GM18517 (cell line): ENCODE measurements at regions not wholly inside any gene's neighbourhood (a gene's known extent, or its start where the extent isn't known, plus 50 kb on each side); places are given as distances from the start of the nearest gene placed in this dataset.
"Not testable (repeated sequence)": the region's sequence is repeated elsewhere in the genome, so short reads cannot be mapped to it uniquely, and the experiment has no call there.

Experiments
- ATAC-seq: cut with Tn5 transposase; IDR thresholded peaks from one replicate; pipeline ENCODE4 v1.9.1; 2021; ENCODE audit warnings: mild to moderate bottlenecking, moderate library complexity; ENCODE audit not compliant: unreplicated experiment

DNA sequence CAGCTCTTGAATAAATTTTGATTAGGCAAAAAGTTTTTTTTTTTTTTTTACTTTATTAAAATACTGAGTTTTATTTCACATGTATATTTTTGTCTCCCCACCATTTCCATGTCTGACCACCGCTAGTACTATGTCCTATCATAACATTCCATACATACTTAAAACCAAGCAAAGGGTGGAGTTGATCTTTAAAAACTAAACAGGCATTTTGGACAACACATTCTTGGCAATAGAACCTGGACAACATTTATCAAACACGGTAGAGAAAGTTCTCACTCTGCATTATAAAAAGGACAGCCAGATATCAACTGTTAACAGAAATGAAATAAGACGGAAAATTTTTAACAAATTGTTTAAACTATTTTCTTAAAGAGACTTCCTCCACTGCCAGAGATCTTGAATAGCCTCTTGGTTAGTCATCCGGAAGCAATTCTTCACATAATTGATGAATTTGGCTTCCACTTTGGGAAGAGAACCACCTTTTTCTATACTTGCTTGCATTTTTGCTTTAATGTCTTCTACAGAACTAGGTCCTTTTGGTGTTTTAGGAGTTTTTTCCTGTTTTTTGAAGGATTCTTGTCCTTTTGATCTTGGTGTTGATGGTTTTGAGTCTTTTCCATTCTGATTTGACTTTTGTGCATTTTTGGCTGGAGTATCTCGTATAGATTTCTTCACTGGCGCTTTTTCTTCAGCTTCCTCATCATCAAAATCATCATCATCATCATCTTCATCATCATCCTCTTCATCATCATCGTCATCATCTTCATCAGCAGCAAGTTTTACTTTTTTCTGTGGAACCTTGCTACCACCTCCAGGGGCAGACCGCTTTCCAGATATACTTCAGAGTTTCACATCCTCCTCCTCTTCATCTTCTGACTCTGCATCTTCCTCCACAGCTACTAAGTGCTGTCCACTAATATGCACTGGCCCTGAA lies 58.7 kb downstream of the POU5F2 start:
- ATAC-seq, result not testable (repeated sequence)

DNA sequence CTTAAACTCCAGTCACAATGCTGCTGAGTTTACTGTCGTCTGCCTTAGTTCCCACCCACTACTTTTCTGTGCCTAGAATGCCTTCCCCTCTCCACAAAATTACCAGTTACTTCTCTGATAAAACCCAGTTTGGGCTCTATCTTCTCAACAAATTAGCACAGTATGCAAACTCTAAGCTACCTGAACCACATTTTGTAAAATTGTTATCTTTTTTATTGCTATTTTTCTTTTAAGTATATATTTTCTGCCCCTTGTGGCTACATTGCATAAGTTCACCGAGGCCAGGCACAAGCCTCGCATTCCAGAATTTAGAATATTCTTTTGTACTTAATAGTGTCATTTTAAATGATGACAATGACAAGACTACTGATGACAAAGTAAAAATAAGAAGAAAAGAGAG lies 60.0 kb downstream of the POU5F2 start:
- ATAC-seq, result no peak

DNA sequence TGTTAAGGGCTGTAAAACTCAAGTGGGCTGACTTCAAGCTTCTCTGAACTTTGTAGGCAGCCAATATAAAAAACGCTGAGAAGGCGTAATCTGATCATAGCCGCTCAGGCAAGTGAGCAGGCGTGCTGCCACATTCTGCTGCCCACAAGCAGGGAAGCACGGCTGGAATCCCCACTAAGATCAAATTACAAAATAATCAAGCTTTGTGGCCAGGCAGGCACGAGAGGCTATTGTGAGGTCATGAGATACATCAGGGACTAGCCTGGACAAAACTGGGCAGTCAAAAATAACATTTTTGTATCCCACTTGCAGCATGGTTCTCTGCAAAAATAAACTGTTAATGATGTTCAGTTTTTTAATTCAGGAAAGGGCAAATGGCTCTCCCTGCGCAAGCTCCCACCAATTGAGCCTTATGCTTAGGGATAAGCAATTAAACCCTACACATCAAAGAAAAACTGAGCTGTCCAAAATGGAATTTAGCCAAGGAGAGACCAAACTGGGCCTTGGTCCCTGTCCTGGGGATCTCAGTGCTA lies 64.0 kb downstream of the POU5F2 start:
- no peak for ATAC-seq

DNA sequence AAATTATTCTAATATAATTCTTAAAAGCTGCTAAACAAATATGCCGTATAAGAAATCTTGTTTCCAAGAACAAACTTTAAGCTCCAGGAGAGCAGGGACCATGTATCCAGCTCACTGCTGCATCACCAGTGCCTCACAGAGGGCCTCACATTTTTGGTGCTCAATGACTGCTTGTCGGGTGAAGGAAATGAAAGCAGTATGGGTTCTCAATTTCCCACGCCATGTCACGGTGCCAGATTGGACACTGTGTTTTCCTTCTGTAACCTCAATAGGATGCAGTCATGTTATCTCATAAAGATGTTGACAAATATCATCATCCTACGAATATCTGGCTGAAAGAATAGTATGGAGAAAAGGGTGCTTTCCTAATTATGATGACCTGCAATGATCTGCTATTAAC lies 64.7 kb downstream of the POU5F2 start:
- ATAC-seq, result no peak

DNA sequence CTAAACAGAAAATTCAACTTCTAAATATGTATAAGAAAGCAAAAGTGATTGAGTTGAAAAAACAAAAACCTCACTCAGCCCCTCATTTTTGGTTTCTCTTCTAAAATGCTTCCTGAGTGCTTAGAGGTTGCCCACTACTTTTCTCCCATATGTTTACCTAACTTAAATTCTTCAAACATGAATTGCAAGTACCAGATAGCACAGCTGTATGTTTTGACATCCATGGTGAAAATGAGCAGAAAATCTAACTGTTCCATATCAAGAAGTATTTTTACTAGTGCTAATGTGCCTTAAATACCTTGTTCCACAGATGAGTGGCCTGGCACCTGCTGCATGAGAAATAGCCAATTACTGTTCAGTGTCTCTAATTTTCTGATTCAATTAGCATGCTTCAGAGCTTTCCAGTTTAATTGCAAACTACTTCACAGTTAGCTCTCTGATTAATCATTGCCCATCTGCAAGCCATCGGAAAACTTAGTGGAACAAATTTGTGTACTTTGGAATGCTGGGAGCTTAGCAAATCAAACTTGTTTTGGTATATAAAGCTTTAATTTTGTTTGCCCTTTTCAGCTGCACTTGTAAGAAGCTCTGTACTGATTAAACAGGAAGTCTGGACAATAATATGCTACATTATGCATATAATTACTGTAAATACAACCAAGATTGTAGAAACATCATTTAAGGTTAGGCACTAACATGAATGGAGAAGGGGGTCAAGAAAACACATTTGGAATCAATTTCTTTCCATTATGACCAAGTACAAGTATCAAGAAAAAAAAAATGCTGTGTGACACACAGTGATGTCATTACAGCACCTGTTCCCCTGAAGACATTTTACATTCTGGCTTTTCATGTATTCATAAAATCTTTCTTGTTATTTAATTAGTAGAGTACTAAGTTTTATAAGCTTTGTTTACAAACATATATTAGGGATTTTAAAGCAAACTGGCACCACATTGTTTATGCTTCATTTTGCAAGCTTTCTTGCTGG lies 65.6 kb downstream of the POU5F2 start:
- ATAC-seq, result peak; percentile 60

DNA sequence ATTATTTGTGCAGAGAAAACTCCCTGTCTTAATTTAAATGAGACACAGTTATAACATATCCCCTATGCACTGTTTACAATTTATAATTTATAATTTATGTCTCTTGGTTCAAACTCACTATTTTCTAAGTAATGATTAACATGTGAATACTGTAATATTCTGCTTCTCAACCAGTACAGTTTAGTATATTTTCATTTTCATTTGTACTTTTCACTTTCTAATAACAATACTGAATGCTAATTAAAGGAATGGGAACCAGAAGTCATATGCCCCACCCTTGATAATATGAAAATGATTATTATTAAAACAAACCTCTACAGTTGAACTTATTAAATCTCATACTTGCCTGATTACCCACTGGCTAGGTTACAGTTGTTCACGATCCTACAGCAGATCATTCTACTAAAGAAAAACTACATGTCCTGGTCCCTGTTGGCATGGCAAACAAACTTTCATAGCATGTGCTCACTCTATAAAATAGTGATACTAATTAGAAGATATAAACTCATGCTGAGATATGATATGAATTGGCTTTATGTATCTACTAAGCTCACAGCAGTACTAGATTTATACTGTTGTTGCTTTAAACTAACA lies 66.4 kb downstream of the POU5F2 start:
- peak; percentile 84 for ATAC-seq

DNA sequence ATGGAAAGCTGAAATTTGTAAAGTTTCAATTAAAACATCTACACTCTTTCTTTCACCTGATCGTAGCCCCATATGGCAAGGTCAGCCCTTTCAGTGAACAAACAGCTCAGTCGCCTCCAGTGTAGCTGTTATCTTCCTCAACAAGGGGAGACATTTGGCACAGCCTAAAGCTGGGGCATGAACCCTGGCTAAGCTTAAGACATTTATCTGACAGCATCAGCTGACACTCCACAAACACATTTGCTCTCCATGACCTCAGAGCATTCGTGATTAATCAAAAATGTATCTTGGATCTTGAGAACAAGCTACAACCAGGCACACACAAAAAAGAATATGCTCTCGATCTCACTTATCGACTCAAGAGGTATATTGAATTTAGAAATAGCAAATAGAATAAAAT lies 67.3 kb downstream of the POU5F2 start:
- no peak for ATAC-seq

DNA sequence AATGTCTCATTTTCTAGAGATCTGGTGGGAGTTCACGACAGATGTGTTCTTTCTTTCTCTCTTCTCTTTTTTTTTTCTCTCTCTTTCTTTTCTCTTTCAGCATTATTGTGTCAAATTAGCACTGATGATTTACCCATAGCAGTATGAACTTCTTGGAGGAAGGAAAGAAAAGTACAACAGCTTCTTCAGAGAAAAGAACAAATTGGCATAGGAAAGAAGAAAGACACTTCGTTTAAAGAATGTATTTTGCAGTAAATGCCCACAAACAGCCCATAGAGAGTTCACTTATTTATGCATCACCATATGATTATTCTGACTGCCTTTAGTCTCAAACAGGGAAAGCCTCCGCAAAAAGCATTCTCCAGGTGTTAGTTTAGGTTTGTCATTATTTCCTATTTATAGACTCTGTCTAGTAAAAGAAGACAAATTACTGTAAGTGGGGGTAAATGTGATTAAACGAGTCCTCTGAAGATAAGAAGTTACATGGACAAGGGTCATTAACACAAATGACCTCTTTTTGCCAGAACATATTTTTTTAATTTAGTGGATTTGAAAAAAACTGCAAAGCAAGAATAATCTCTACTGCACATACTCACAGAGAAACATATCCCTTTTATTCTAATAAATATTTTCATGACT lies 68.0 kb downstream of the POU5F2 start:
- no peak for ATAC-seq

DNA sequence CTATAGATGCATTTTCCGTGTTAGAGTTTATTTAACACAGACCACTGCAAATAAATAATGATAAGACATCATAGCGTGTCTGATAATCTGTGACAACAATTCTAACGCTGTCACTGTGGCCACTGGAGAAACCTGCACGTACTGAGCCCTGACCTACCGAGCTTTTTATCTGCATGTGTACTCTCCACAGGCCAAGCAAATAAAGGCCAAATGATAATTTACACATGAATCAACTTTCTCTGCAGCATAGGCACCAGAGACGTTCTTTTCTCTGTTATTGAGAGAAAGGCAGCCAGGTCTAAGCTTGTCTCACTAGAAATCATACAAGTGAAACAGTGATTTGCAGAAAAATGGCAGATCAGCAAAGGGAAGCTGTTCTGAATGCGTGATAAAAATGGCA lies 75.8 kb downstream of the POU5F2 start:
- no peak for ATAC-seq

DNA sequence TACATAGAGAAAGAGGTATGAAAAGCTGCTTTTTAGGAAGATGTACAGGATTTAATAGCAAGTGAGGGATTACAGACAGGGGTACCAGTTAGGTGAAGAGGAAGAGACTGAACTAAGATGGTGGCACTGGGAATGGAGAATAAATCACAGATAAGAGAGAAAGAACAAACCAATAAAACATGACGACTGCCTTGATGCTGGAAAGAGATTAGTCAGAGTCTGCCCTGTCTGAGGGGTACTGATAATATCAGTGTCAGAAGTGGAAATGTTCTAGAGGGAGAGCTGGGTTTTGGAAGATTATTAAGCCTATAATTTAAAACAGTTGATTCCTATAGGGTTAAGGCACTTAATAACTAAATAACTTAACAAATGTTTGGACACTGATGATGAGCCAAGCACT lies 77.7 kb downstream of the NR2F1 start:
- no peak for ATAC-seq

DNA sequence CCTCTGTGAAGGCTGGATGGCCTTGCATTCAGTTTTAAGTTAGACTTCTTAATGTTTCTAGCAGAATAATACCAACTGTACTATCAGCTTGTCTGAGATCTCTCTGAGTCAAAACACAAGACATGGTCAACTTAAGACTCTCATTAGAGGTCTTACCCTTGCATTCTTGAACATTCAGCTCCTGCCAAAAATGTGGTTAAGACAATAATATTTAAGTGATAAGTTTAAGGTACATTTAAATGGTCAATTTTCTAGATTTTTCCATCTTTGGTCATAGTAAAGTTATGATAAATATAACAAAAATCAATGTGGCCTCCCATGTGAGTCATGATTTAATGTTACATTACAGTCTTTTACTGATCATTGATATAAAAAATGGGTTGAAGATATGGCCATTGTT lies 75.0 kb downstream of the NR2F1 start:
- no peak for ATAC-seq

DNA sequence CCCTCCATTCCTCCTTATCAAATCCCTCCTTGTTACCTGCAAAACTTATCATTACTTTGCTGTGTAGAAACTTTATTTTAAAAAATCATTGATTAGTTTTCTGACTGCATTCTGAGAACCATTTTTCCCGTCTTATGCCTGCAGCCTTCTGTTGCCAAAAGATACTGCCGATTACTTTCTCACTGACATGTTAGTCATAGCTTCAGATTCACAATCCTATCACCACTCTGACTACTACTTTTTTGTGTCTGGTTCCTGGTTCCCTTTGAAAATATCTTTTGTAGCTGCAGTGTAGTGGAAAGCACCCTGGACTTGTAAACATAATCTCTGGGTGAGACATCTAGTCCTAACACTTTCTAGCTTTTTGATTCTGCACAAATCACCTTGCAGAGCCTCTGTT lies 71.7 kb downstream of the NR2F1 start:
- ATAC-seq, result no peak

DNA sequence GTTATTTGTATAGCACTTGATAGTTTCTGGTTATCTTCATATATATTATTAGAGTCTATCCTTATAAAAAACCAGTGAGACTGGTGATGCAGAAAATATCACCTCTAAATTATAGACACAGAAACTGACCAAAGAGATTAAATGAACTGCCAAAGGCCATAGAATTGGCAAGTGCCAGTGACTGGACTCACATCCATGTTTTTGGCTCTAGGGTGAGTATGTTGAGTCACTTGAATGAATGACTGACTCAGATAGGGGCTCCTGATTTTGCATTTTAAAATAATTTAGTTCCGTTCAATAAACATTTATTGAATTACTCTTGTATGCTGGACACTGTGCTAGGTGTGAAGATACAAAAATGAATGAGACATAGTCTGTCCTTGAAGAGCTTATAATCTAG lies 70.7 kb downstream of the NR2F1 start:
- ATAC-seq, result no peak

DNA sequence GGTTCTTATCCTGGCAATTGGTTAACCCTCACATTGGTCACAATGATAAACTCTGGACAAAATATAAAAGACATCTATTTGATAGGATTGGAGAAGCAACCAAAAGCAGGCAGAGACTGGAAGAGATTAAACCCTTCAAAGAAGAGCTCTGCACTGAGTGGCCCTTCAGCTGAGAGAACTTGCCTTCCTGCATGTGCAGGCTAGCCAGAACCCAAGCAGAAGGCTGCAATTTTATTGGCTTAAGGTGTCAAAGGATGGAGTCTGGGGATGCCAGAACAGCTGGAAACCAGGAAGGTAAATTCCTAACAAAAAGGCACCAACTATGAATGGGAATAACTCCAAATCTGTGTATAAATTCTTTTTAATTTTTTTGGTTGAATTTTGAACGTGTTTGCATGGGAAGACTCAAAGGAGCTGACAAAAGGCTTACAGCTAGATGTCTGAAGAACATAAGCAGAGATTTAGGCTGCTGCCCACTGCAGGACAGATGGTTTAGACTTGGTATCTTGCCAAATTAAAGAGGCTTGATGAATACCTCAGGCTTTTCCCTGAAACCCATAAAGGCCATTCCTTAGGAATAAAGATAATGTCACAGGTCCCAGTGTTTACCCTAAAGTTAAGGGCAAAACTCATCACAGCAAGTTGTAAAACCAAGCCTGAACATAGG lies 66.3 kb downstream of the NR2F1 start:
- no peak for ATAC-seq

DNA sequence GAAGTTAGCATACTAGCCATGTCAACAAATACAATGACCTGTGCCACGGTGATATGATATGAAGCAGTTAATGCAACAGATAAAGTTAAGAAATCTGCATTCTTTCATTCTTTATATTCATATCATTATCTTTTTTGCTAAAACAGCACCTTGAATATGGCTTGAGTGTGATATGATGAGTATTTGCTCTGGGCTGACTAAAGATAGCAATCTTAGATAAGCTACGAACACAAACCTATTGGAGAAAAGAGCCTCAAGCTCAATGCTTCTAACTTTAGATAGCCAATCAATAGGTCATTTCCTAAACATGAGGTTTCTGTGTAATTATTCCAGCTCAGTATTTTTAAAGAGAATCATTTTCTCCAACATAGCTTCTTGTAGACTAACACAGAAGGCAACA lies 61.7 kb downstream of the NR2F1 start:
- ATAC-seq, result no peak
